ENCODE measurements at regions not wholly inside any gene's neighbourhood (a gene's known extent, or its start where the extent isn't known, plus 50 kb on each side); places are given as distances from the start of the nearest gene placed in this dataset.

- TF ChIP-seq ZNF212 (CRISPR knock-in tag; IDR thresholded peaks at IDR 0.05) (no peak), BRF2 (IDR thresholded peaks at IDR 0.05; ENCODE audit: borderline replicate concordance, insufficient read depth, insufficient read length) (no peak), TAF1 (IDR thresholded peaks at IDR 0.05; ENCODE audit: control insufficient read depth, extremely low read depth, insufficient read depth, low read length, severe bottlenecking) (no peak), BMI1 (IDR thresholded peaks at IDR 0.05; ENCODE audit: low read length) (no peak), NUFIP1 (IDR thresholded peaks at IDR 0.05; ENCODE audit: partially characterized antibody) (no peak), ZNF398 (CRISPR knock-in tag; IDR thresholded peaks at IDR 0.05) (no peak), ETS1 (conservative IDR thresholded peaks at IDR 0.05; ENCODE audit: control insufficient read depth, low read depth, low read length) (no peak), ZZZ3 (IDR thresholded peaks at IDR 0.05) (no peak), MYBL2 (IDR thresholded peaks at IDR 0.05; ENCODE audit: low read depth) (no peak), MYBL2 (CRISPR knock-in tag; IDR thresholded peaks at IDR 0.05; ENCODE audit: borderline replicate concordance) (no peak), HMGN3 (IDR thresholded peaks at IDR 0.05; ENCODE audit: borderline replicate concordance, extremely low read depth, insufficient read length, low read depth, low read length) (no peak)
Measured at GRCh38 chr10:129074939-129075338, 392.1 kb upstream of the MGMT start.

Data from K562 (cell line).